Nephron (organoid): ENCODE measurements at regions not wholly inside any gene's neighbourhood (a gene's known extent, or its start where the extent isn't known, plus 50 kb on each side); places are given as distances from the start of the nearest gene placed in this dataset.

Experiments
- H3K27ac Mint-ChIP-seq, 3 experiments: 2 replicates each; pipeline ENCODE4 v1.8.0; 2020; ENCODE audit warnings: mixed read lengths in 3 of 3, mild to moderate bottlenecking in 2 of 3, moderate library complexity in 1 of 3
- H3K27me3 Mint-ChIP-seq: 2 replicates; pipeline ENCODE4 v1.8.0; 2021; ENCODE audit warnings: low read depth, mild to moderate bottlenecking, moderate library complexity, mixed read lengths
- H3K36me3 Mint-ChIP-seq: 2 replicates; pipeline ENCODE4 v1.8.0; 2020; ENCODE audit warnings: low read depth, mixed read lengths
- H3K4me1 Mint-ChIP-seq: 2 replicates; pipeline ENCODE4 v1.8.0; 2020; ENCODE audit warnings: mixed read lengths
- H3K4me3 Mint-ChIP-seq, 3 experiments: 2 replicates each; pipeline ENCODE4 v1.8.0; 2020; ENCODE audit warnings: mild to moderate bottlenecking in 3 of 3, mixed read lengths in 3 of 3, moderate library complexity in 2 of 3
- H3K9me3 Mint-ChIP-seq: 2 replicates; pipeline ENCODE4 v1.8.0; 2020; ENCODE audit warnings: mixed read lengths
- CTCF ChIP-seq, 3 experiments: fragments of 200-600 bp; sonication (generic); IDR thresholded peaks; one replicate each; pipeline ENCODE4 v1.5.0; 2021; ENCODE audit warnings: antibody characterized with exemption in 3 of 3; ENCODE audit not compliant: unreplicated experiment in 3 of 3

GRCh38 chr6:74060354-74060753, 364.4 kb downstream of the CD109 start:
- Mint-ChIP-seq H3K4me1 (peaks cover 4% of the 10 kb centered on the region), H3K9me3 (peaks cover 5% of the 10 kb centered on the region), H3K27me3 (no peaks in the 10 kb centered on the region), H3K36me3 (no peaks in the 10 kb centered on the region), H3K4me3 (no peak overlapping the region), H3K27ac (no peak overlapping the region)
- no peak for TF ChIP-seq CTCF (IDR thresholded peaks at IDR 0.05; ENCODE audit: unreplicated experiment in 3 of 3)

- no peaks in the 10 kb centered on the region for H3K36me3 Mint-ChIP-seq
- H3K9me3 Mint-ChIP-seq: peaks cover 5% of the 10 kb centered on the region
- no peak overlapping the region for H3K4me3 Mint-ChIP-seq
- H3K27me3 Mint-ChIP-seq: no peaks in the 10 kb centered on the region
- no peak for TF ChIP-seq CTCF (IDR thresholded peaks at IDR 0.05; ENCODE audit: unreplicated experiment in 3 of 3)
- H3K27ac Mint-ChIP-seq: no peak overlapping the region
- peaks cover 1% of the 10 kb centered on the region for H3K4me1 Mint-ChIP-seq
Observed at GRCh38 chr6:74058606-74059005, 362.6 kb downstream of the CD109 start.

- Mint-ChIP-seq H3K4me3 (no peak overlapping the region), H3K36me3 (no peaks in the 10 kb centered on the region), H3K27me3 (no peaks in the 10 kb centered on the region), H3K27ac (no peak overlapping the region), H3K9me3 (peaks cover 5% of the 10 kb centered on the region), H3K4me1 (peaks cover 10% of the 10 kb centered on the region)
- TF ChIP-seq CTCF (IDR thresholded peaks at IDR 0.05; ENCODE audit: unreplicated experiment in 3 of 3): no peak
Observed at GRCh38 chr6:74057326-74057725, 361.3 kb downstream of the CD109 start.

- TF ChIP-seq CTCF (IDR thresholded peaks at IDR 0.05; ENCODE audit: unreplicated experiment in 3 of 3): no peak
- Mint-ChIP-seq H3K27me3 (no peaks in the 10 kb centered on the region), H3K9me3 (peaks cover 11% of the 10 kb centered on the region), H3K27ac (no peak overlapping the region), H3K4me3 (no peak overlapping the region), H3K36me3 (no peaks in the 10 kb centered on the region), H3K4me1 (peaks cover 10% of the 10 kb centered on the region)
Observed at GRCh38 chr6:74054190-74054589, 358.2 kb downstream of the CD109 start.

GRCh38 chr6:74050921-74051320, 354.9 kb downstream of the CD109 start:
- H3K36me3 Mint-ChIP-seq: no peaks in the 10 kb centered on the region
- H3K4me1 Mint-ChIP-seq: peaks cover 14% of the 10 kb centered on the region
- no peak overlapping the region for H3K4me3 Mint-ChIP-seq
- no peak for TF ChIP-seq CTCF (IDR thresholded peaks at IDR 0.05; ENCODE audit: unreplicated experiment in 3 of 3)
- H3K27ac Mint-ChIP-seq: no peak overlapping the region
- no peaks in the 10 kb centered on the region for H3K27me3 Mint-ChIP-seq
- H3K9me3 Mint-ChIP-seq: peaks cover 11% of the 10 kb centered on the region

- no peaks in the 10 kb centered on the region for H3K36me3 Mint-ChIP-seq
- H3K4me1 Mint-ChIP-seq: peaks cover 18% of the 10 kb centered on the region
- no peaks in the 10 kb centered on the region for H3K27me3 Mint-ChIP-seq
- H3K4me3 Mint-ChIP-seq: no peak overlapping the region
- H3K9me3 Mint-ChIP-seq: peaks cover 11% of the 10 kb centered on the region
- H3K27ac Mint-ChIP-seq: no peak overlapping the region
- no peak for TF ChIP-seq CTCF (IDR thresholded peaks at IDR 0.05; ENCODE audit: unreplicated experiment in 3 of 3)
Observed at GRCh38 chr6:74048387-74048786, 352.4 kb downstream of the CD109 start.
